Neutrophil (primary cell): ENCODE measurements at regions not wholly inside any gene's neighbourhood (a gene's known extent, or its start where the extent isn't known, plus 50 kb on each side); places are given as distances from the start of the nearest gene placed in this dataset.
A peak's percentile ranks its signal among the peaks of the same experiment; 100 is the strongest.
"Not testable (repeated sequence)": the region's sequence is repeated elsewhere in the genome, so short reads cannot be mapped to it uniquely, and the experiment has no call there.

ENCODE experiments used
- H3K27ac ChIP-seq: fragments of 200-600 bp; sonication (generic); 2 replicates; pipeline ENCODE4 v1.5.1; 2016; ENCODE audit warnings: mild to moderate bottlenecking, moderate library complexity
- H3K27me3 ChIP-seq: fragments of 200-600 bp; sonication (generic); 2 replicates; pipeline ENCODE4 v1.6.0; 2016; ENCODE audit warnings: mild to moderate bottlenecking
- H3K36me3 ChIP-seq: fragments of 200-600 bp; sonication (generic); 2 replicates; pipeline ENCODE4 v1.5.1; 2017
- H3K4me1 ChIP-seq, 2 experiments: fragments of 200-600 bp in 1 of 2; sonication (generic) in 1 of 2; 1 replicate in 1 of 2; 2 replicates in 1 of 2; pipeline versions ENCODE4 v1.5.1 to v1.6.1; 2013 to 2016; ENCODE audit warnings: low read depth in 1 of 2, low read length in 1 of 2, mild to moderate bottlenecking in 1 of 2, moderate library complexity in 1 of 2; ENCODE audit not compliant: control insufficient read depth in 1 of 2, insufficient read depth in 1 of 2
- H3K4me3 ChIP-seq, 2 experiments: fragments of 200-600 bp in 1 of 2; sonication (generic) in 1 of 2; 1 replicate in 1 of 2; 2 replicates in 1 of 2; pipeline ENCODE4 v1.5.1; 2013 to 2016; ENCODE audit warnings: low read depth in 1 of 2, low read length in 1 of 2, mild to moderate bottlenecking in 1 of 2, moderate library complexity in 1 of 2
- H3K9me3 ChIP-seq: fragments of 200-600 bp; sonication (generic); 2 replicates; pipeline ENCODE4 v1.5.1; 2016
- TF ChIP-seq, protein P1 (sequence below): fragments of 200-600 bp; sonication (generic); IDR thresholded peaks from 2 replicates; pipeline ENCODE4 v1.5.1; 2016; ENCODE audit warnings: antibody characterized with exemption

DNA sequence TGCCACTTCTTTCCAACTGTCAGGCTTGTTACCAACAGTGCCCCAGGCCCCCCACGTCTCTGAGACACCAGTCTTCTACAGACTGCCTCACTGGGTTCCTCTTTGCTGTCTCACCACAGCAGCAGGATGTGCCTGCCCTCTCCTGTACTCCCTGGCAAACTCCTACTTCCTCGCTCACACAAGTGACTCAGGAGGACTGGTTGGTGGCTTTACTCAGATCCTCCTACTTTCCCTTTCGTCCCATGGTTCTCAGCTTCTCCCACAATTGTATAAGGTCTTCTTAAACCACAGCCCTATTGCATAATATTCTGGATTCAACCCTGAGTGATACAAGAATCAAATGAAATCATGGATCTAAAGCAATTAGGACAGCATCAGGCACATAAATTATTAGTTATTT is 246.6 kb upstream of the PROK2 start:
- no peaks in the 10 kb centered on the region for H3K9me3 ChIP-seq
- TF ChIP-seq, protein P1, sequence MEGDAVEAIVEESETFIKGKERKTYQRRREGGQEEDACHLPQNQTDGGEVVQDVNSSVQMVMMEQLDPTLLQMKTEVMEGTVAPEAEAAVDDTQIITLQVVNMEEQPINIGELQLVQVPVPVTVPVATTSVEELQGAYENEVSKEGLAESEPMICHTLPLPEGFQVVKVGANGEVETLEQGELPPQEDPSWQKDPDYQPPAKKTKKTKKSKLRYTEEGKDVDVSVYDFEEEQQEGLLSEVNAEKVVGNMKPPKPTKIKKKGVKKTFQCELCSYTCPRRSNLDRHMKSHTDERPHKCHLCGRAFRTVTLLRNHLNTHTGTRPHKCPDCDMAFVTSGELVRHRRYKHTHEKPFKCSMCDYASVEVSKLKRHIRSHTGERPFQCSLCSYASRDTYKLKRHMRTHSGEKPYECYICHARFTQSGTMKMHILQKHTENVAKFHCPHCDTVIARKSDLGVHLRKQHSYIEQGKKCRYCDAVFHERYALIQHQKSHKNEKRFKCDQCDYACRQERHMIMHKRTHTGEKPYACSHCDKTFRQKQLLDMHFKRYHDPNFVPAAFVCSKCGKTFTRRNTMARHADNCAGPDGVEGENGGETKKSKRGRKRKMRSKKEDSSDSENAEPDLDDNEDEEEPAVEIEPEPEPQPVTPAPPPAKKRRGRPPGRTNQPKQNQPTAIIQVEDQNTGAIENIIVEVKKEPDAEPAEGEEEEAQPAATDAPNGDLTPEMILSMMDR = peak; percentile 23
- H3K4me1 ChIP-seq = peaks cover 3 to 21% of the 10 kb centered on the region in 2 experiments
- no peak overlapping the region for H3K4me3 ChIP-seq
- H3K27ac ChIP-seq = peak overlapping the region; percentile 55
- H3K27me3 ChIP-seq = no peaks in the 10 kb centered on the region
- no peaks in the 10 kb centered on the region for H3K36me3 ChIP-seq

DNA sequence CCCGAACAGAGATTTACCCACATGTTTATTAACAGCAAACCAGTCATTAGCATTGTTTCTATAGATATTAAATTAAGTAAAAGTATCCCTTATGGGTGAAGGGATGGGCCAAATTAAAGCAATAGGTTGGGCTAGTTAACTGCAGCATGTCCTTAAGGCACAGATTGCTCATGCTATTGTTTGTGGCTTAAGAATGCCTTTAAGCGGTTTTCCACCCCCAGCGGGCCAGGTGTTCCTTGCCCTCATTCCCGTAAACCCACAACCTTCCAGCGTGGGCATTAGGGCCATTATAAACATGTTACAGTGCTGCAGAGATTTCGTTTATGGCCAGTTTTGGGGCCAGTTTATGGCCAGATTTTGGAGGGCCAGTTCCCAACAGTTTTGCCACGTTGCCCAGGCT is 245.3 kb upstream of the PROK2 start:
- not testable (repeated sequence) for H3K36me3 ChIP-seq, H3K27me3 ChIP-seq, H3K27ac ChIP-seq, H3K9me3 ChIP-seq, H3K4me3 ChIP-seq
- peaks cover 3 to 21% of the 10 kb centered on the region in 2 experiments for H3K4me1 ChIP-seq

DNA sequence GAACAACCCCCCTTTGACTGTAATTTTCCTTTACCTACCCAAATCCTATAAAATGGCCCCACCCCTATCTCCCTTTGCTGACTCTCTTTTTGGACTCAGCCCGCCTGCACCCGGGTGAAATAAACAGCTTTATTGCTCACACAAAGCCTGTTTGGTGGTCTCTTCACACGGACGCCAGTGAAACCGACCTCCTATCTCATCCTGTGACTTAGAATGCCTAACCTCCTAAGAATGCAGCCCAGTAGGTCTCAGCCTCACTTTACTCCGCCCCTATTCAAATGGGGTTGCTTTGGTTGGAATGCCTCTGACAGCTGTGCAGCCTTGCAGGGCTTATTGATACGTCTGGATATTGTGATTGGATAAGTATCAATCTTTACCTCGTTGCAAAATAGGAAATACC is 243.8 kb upstream of the PROK2 start:
- not testable (repeated sequence) for H3K36me3 ChIP-seq, H3K27ac ChIP-seq, H3K9me3 ChIP-seq, H3K4me3 ChIP-seq, H3K27me3 ChIP-seq
- peaks cover 3 to 21% of the 10 kb centered on the region in 2 experiments for H3K4me1 ChIP-seq

DNA sequence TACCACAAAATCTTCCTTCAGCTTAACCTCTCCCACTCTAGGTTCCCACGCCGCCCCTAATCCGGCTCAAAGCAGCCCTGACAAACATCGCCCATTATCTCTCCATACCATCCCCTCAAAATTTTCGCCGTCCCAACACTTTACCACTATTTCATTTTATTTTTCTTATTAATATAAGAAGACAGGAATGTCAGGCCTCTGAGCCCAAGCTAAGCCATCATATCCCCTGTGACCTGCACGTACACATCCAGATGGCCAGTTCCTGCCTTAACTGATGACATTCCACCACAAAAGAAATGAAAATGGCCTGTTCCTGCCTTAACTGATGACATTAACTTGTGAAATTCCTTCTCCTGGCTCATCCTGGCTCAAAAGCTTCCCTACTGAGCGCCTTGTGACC is 243.4 kb upstream of the PROK2 start:
- not testable (repeated sequence) for H3K9me3 ChIP-seq, H3K27ac ChIP-seq, H3K27me3 ChIP-seq, H3K36me3 ChIP-seq, H3K4me3 ChIP-seq
- peaks cover 3 to 21% of the 10 kb centered on the region in 2 experiments for H3K4me1 ChIP-seq

DNA sequence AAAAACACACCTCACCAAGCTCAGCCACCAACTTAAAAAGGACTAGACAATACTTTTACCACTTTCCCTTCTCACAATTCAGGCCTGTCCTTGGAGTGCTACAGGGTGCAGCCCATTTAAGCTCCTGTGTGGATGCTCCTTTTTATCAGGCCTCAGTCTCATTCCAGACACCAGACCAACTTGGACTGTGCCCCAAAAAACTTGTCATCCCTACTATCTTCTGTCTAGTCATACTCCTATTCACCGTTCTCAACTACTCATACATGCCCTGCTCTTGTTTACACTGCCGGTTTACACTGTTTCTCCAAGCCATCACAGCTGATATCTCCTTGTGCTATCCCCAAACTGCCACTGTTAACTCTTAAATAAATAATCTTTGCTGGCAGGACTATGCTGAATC is 242.8 kb upstream of the PROK2 start:
- H3K27ac ChIP-seq, H3K9me3 ChIP-seq: not testable (repeated sequence)

DNA sequence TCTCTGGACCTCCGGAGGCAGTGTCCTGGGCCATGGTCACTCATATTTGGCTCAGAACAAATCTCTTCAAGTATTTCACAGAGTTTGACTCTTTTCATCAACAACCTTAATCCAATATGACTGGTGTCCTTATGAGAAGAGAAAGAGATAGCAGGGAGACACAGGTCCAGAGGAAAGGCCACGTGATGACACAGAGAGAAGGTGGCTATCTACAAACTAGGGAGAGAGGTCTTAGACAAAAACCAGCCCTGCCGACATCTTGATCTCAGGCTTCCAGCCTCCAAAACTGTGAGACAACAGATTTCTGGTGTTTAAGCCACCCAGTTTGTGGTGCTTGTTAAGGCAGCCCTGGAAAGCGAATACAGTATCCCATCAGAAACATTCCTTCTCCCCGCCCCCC is 237.1 kb upstream of the PROK2 start:
- H3K4me1 ChIP-seq = no peaks in the 10 kb centered on the region
- H3K27ac ChIP-seq = no peak overlapping the region
- H3K4me3 ChIP-seq = no peak overlapping the region
- no peaks in the 10 kb centered on the region for H3K36me3 ChIP-seq
- no peaks in the 10 kb centered on the region for H3K27me3 ChIP-seq
- H3K9me3 ChIP-seq = no peaks in the 10 kb centered on the region
- TF ChIP-seq, protein P1 = no peak

More for the DNA sequence above, 242.8 kb upstream of the PROK2 start:
- H3K4me3 ChIP-seq, H3K27me3 ChIP-seq, H3K36me3 ChIP-seq: not testable (repeated sequence)
- peaks cover 3 to 18% of the 10 kb centered on the region in 2 experiments for H3K4me1 ChIP-seq

DNA sequence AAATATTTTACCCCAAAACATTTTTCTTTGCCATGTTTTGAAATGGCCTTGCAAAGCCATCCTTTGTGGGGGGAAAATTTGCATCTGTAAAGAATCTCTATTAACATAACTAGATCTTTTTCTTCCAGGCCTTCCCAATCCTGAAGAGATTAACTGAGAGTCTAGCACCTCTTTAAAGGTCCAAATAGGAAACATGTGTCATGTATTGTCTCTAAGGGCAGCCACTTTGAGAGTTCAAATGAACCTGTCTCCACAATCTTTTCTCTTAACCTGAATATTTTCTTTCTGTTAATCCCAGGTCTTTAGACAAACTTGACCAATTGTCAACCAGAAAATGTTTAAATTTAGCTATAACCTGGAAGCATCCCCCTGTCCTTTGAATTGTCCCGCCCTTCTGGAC is 236.6 kb upstream of the PROK2 start:
- Histone ChIP-seq H3K4me1 (no peaks in the 10 kb centered on the region), H3K36me3 (no peaks in the 10 kb centered on the region), H3K4me3 (no peak overlapping the region), H3K9me3 (no peaks in the 10 kb centered on the region), H3K27me3 (no peaks in the 10 kb centered on the region), H3K27ac (no peak overlapping the region)
- TF ChIP-seq, protein P1 = no peak

DNA sequence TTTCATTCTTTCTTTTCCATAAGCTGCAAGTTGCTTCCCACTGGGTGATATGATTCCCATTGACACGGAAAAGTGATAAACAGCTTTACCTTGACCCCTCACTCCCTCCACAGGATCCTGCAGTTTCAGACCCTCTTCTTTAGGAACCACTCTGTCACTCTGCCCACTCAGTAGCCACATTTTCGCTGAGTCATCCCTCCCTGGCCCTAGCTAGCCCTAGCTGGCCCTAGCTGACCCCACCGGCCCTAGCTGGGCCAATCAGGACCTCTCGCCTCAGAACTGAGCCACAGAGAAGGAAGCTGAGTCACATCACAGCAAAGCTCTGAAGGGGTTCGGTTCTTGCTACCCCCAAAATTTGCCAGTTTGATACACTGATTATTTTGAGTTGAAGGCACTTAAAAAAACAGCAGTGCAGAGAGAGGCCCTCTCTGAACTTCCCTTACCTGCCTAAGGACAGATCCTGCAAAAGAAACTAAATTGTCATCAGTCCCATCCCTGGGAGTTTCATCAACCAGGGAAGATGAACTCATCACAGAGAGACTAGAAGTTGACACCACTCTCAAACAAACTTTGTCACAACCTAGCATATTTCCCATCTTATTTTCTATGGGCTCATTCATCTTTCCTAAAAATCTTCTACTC is 233.5 kb upstream of the PROK2 start:
- no peaks in the 10 kb centered on the region for H3K27me3 ChIP-seq

More for the DNA sequence above, 233.5 kb upstream of the PROK2 start:
- no peaks in the 10 kb centered on the region for H3K9me3 ChIP-seq
- TF ChIP-seq, protein P1 = no peak
- no peak overlapping the region for H3K4me3 ChIP-seq
- no peaks in the 10 kb centered on the region for H3K36me3 ChIP-seq
- H3K27ac ChIP-seq = no peak overlapping the region
- no peaks in the 10 kb centered on the region for H3K4me1 ChIP-seq
